GM19468 (cell line): ENCODE measurements at regions not wholly inside any gene's neighbourhood (a gene's known extent, or its start where the extent isn't known, plus 50 kb on each side); places are given as distances from the start of the nearest gene placed in this dataset.
"Not testable (repeated sequence)": the region's sequence is repeated elsewhere in the genome, so short reads cannot be mapped to it uniquely, and the experiment has no call there.

Experiments
- ATAC-seq: cut with Tn5 transposase; IDR thresholded peaks from one replicate; pipeline ENCODE4 v1.9.1; 2021; ENCODE audit warnings: mild to moderate bottlenecking, moderate library complexity, moderate number of reproducible peaks; ENCODE audit not compliant: unreplicated experiment; ENCODE audit errors: extremely low read depth

GRCh38 chr4:140220058-140220457 is 66.1 kb upstream of the MAML3 start:
- no peak for ATAC-seq

- no peak for ATAC-seq
Observed at GRCh38 chr4:140219567-140219966, 65.6 kb upstream of the MAML3 start.

DNA sequence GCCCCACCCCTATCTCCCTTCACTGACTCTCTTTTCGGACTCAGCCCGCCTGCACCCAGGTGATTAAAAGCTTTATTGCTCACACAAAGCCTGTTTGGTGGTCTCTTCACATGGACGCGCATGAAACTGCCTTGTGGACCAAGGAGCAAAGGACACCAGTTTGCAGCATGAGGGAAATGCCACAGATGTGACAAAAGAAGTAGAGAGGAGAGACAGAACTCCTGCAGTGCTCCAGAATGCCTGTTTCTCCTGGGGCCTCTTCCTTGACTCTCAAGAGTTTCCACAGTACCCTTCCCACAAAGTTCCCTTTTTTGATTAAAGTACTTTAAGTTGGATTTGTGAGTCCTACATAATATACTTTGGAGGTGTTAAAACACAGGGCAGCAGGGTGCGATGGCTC is 65.1 kb upstream of the MAML3 start:
- ATAC-seq, result not testable (repeated sequence)

GRCh38 chr4:140213749-140214148 is 59.8 kb upstream of the MAML3 start:
- ATAC-seq, result no peak

GRCh38 chr4:140213116-140213515 is 59.1 kb upstream of the MAML3 start:
- no peak for ATAC-seq

GRCh38 chr4:140212646-140213045 is 58.7 kb upstream of the MAML3 start:
- no peak for ATAC-seq

DNA sequence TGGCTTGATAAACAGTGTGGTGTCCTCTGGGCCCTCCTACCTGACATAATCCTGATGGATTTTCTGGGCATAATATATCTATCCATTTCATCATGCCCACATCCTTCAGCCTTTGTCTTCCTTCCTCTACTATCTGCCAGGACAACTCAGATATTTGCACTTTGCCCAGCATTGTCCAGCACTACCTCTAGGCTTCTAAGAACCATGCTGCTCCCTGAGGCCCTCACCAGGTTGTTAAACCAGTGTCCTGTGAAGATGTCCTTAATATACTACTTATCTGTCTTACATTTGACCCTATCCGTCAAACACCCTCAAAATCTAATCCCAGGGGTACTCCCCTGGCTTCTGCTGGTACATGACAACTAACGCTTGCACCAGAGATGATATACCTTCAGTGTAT is 58.2 kb upstream of the MAML3 start:
- no peak for ATAC-seq

DNA sequence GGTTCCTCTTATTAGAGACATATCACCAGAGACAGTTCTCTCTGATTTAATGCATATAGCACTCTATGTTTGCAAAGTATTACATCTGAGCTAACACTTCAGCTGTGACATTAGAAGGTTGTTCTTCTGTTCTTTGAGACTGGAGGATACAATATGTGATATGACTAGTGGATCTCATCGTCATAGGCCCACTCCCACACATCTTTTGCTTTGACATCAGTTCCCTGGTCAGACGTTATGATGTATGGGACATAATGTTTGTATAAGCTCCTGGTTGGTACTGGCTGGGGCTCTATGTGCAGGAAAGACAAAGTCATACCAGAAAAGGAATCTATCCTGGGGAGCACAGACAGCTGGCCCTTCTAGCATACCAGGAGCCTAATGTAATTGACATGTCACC is 57.7 kb upstream of the MAML3 start:
- ATAC-seq, result no peak

DNA sequence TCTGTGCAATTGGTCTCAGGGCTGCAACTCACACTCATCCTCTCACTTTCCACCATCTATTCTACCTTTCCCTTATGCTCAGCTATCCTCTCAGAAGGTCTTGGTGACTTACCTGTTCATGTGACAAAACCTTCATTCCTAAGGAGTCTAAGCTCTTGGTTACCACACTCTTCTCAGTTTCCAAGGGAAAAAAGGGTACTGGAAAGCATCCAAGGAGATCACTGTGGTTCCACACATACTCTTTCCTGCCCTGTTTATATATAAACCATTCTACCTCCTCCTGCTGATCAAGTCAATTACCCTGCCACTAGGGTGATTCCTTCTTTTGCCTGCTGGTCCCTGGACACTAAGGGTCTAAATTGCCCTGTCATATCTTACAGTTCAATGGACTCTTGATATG is 57.2 kb upstream of the MAML3 start:
- no peak for ATAC-seq

DNA sequence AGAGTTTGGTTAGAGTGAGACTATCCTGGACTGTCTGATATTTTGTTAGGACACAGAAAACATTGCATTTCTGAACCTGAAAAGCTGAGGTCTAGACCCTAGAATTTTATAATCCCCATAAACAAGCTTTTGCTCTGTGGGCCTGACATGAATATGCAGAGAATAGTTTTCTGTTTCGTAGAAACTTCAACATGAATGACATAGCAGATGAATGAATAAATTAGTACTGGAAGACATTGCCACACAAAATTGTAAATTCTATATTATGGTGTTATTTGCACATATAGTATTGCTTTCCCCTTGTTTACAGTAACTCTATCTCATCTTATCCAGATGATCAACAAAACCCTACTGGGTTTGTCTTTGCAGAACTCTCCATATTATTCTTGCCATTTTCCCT is 54.9 kb upstream of the MAML3 start:
- ATAC-seq, result no peak
